ENCODE measurements at regions not wholly inside any gene's neighbourhood (a gene's known extent, or its start where the extent isn't known, plus 50 kb on each side); places are given as distances from the start of the nearest gene placed in this dataset.

GRCh38 chr4:24140892-24141291 is 251.0 kb upstream of the PPARGC1A start:
- peaks cover 3% of the 10 kb centered on the region for H3K9me3 Mint-ChIP-seq (ENCODE audit: unreplicated experiment)
- H3K27ac Mint-ChIP-seq (ENCODE audit: unreplicated experiment), result no peak overlapping the region
- no peaks in the 10 kb centered on the region for H3K36me3 Mint-ChIP-seq (ENCODE audit: low read depth, unreplicated experiment)
- H3K27me3 Mint-ChIP-seq (ENCODE audit: unreplicated experiment), result peaks cover 1% of the 10 kb centered on the region
- H3K4me1 Mint-ChIP-seq (ENCODE audit: unreplicated experiment), result no peaks in the 10 kb centered on the region
- DNase-seq (ENCODE audit: low spot score), result no peak
- H3K4me3 Mint-ChIP-seq (ENCODE audit: unreplicated experiment), result no peak overlapping the region
- no peak for TF ChIP-seq CTCF (IDR thresholded peaks at IDR 0.05; ENCODE audit: unreplicated experiment)

GRCh38 chr4:24137671-24138601 is 248.1 kb upstream of the PPARGC1A start:
- Mint-ChIP-seq H3K4me3 (ENCODE audit: unreplicated experiment) (no peak overlapping the region), H3K36me3 (ENCODE audit: low read depth, unreplicated experiment) (no peaks in the 10 kb centered on the region), H3K27ac (ENCODE audit: unreplicated experiment) (no peak overlapping the region), H3K27me3 (ENCODE audit: unreplicated experiment) (peaks cover 1% of the 10 kb centered on the region), H3K9me3 (ENCODE audit: unreplicated experiment) (peaks cover 3% of the 10 kb centered on the region), H3K4me1 (ENCODE audit: unreplicated experiment) (no peaks in the 10 kb centered on the region)
- no peak for TF ChIP-seq CTCF (IDR thresholded peaks at IDR 0.05; ENCODE audit: unreplicated experiment)
- no peak for DNase-seq (ENCODE audit: low spot score)

GRCh38 chr4:24131954-24132673 is 242.3 kb upstream of the PPARGC1A start:
- H3K27ac Mint-ChIP-seq (ENCODE audit: unreplicated experiment), result no peak overlapping the region
- no peaks in the 10 kb centered on the region for H3K36me3 Mint-ChIP-seq (ENCODE audit: low read depth, unreplicated experiment)
- no peak for DNase-seq (ENCODE audit: low spot score)
- no peaks in the 10 kb centered on the region for H3K27me3 Mint-ChIP-seq (ENCODE audit: unreplicated experiment)
- peaks cover 9% of the 10 kb centered on the region for H3K4me1 Mint-ChIP-seq (ENCODE audit: unreplicated experiment)
- peaks cover 3% of the 10 kb centered on the region for H3K9me3 Mint-ChIP-seq (ENCODE audit: unreplicated experiment)
- no peak overlapping the region for H3K4me3 Mint-ChIP-seq (ENCODE audit: unreplicated experiment)
- TF ChIP-seq CTCF (IDR thresholded peaks at IDR 0.05; ENCODE audit: unreplicated experiment), result no peak

- H3K4me3 Mint-ChIP-seq (ENCODE audit: unreplicated experiment), result no peak overlapping the region
- H3K4me1 Mint-ChIP-seq (ENCODE audit: unreplicated experiment), result peaks cover 9% of the 10 kb centered on the region
- no peaks in the 10 kb centered on the region for H3K36me3 Mint-ChIP-seq (ENCODE audit: low read depth, unreplicated experiment)
- H3K9me3 Mint-ChIP-seq (ENCODE audit: unreplicated experiment), result no peaks in the 10 kb centered on the region
- no peak for DNase-seq (ENCODE audit: low spot score)
- H3K27ac Mint-ChIP-seq (ENCODE audit: unreplicated experiment), result no peak overlapping the region
- no peaks in the 10 kb centered on the region for H3K27me3 Mint-ChIP-seq (ENCODE audit: unreplicated experiment)
- TF ChIP-seq CTCF (IDR thresholded peaks at IDR 0.05; ENCODE audit: unreplicated experiment), result no peak
These were observed 240.8 kb upstream of the PPARGC1A start for GRCh38 chr4:24130637-24131036.

- Mint-ChIP-seq H3K4me3 (ENCODE audit: unreplicated experiment) (no peak overlapping the region), H3K9me3 (ENCODE audit: unreplicated experiment) (no peaks in the 10 kb centered on the region), H3K36me3 (ENCODE audit: low read depth, unreplicated experiment) (no peaks in the 10 kb centered on the region), H3K4me1 (ENCODE audit: unreplicated experiment) (peaks cover 14% of the 10 kb centered on the region), H3K27me3 (ENCODE audit: unreplicated experiment) (no peaks in the 10 kb centered on the region), H3K27ac (ENCODE audit: unreplicated experiment) (no peak overlapping the region)
- DNase-seq (ENCODE audit: low spot score), result no peak
- no peak for TF ChIP-seq CTCF (IDR thresholded peaks at IDR 0.05; ENCODE audit: unreplicated experiment)
These were observed 236.9 kb upstream of the PPARGC1A start for GRCh38 chr4:24126776-24127175.
